ENCODE measurements at regions not wholly inside any gene's neighbourhood (a gene's known extent, or its start where the extent isn't known, plus 50 kb on each side); places are given as distances from the start of the nearest gene placed in this dataset.

GRCh38 chr16:61277849-61278248 lies 758.4 kb downstream of the CDH8 start:
- no peak overlapping the region for H3K4me3 ChIP-seq (ENCODE audit: low read length)
- no peak for TF ChIP-seq CTCF (conservative IDR thresholded peaks at IDR 0.05; ENCODE audit: low read depth, low read length)
- no peak for DNase-seq (ENCODE audit: low read depth)

GRCh38 chr16:61274211-61274610 lies 762.0 kb downstream of the CDH8 start:
- no peak for DNase-seq (ENCODE audit: low read depth)

GRCh38 chr16:61270726-61271125 lies 765.5 kb downstream of the CDH8 start:
- DNase-seq (ENCODE audit: low read depth): no peak
- H3K4me3 ChIP-seq (ENCODE audit: low read length): no peak overlapping the region
- TF ChIP-seq CTCF (conservative IDR thresholded peaks at IDR 0.05; ENCODE audit: low read depth, low read length): no peak

More at GRCh38 chr16:61274211-61274610, 762.0 kb downstream of the CDH8 start:
- TF ChIP-seq CTCF (conservative IDR thresholded peaks at IDR 0.05; ENCODE audit: low read depth, low read length): no peak
- no peak overlapping the region for H3K4me3 ChIP-seq (ENCODE audit: low read length)

- no peak for DNase-seq (ENCODE audit: low read depth)
- no peak overlapping the region for H3K4me3 ChIP-seq (ENCODE audit: low read length)
- no peak for TF ChIP-seq CTCF (conservative IDR thresholded peaks at IDR 0.05; ENCODE audit: low read depth, low read length)
Measured at GRCh38 chr16:61263400-61263799, 772.8 kb downstream of the CDH8 start.

GRCh38 chr16:61261315-61261714 lies 774.9 kb downstream of the CDH8 start:
- no peak for TF ChIP-seq CTCF (conservative IDR thresholded peaks at IDR 0.05; ENCODE audit: low read depth, low read length)
- no peak overlapping the region for H3K4me3 ChIP-seq (ENCODE audit: low read length)
- no peak for DNase-seq (ENCODE audit: low read depth)

- no peak for DNase-seq (ENCODE audit: low read depth)
- no peak overlapping the region for H3K4me3 ChIP-seq (ENCODE audit: low read length)
- TF ChIP-seq CTCF (conservative IDR thresholded peaks at IDR 0.05; ENCODE audit: low read depth, low read length): no peak
Measured at GRCh38 chr16:61246592-61246991, 789.6 kb downstream of the CDH8 start.

- no peak for TF ChIP-seq CTCF (conservative IDR thresholded peaks at IDR 0.05; ENCODE audit: low read depth, low read length)
- no peak for DNase-seq (ENCODE audit: low read depth)
- H3K4me3 ChIP-seq (ENCODE audit: low read length): no peak overlapping the region
Measured at GRCh38 chr16:61243954-61244353, 792.3 kb downstream of the CDH8 start.
